Dedifferentiated amniotic fluid mesenchymal stem cell (primary cell): ENCODE measurements at regions not wholly inside any gene's neighbourhood (a gene's known extent, or its start where the extent isn't known, plus 50 kb on each side); places are given as distances from the start of the nearest gene placed in this dataset.

Experiments
- DNase-seq: peaks from one replicate; pipeline ENCODE4 v3.0.0-alpha.2; 2016; ENCODE audit errors: extremely low spot score

GRCh38 chr13:44273991-44274770, 99.4 kb upstream of the SERP2 start:
- DNase-seq = peak; percentile 71

- DNase-seq = no peak
These were observed 98.8 kb upstream of the SERP2 start for GRCh38 chr13:44274771-44275205.

- no peak for DNase-seq
These were observed 98.2 kb upstream of the SERP2 start for GRCh38 chr13:44275381-44275780.

- DNase-seq = no peak
These were observed 97.6 kb upstream of the SERP2 start for GRCh38 chr13:44276061-44276460.

GRCh38 chr13:44277459-44277858, 96.2 kb upstream of the SERP2 start:
- no peak for DNase-seq

- no peak for DNase-seq
These were observed 95.5 kb upstream of the SERP2 start for GRCh38 chr13:44278166-44278565.

GRCh38 chr13:44280456-44280855, 93.2 kb upstream of the SERP2 start:
- DNase-seq = no peak

- DNase-seq = no peak
These were observed 92.2 kb upstream of the SERP2 start for GRCh38 chr13:44281252-44282000.

GRCh38 chr13:44283600-44283999, 90.0 kb upstream of the SERP2 start:
- DNase-seq = no peak

- DNase-seq = no peak
These were observed 85.7 kb upstream of the SERP2 start for GRCh38 chr13:44287958-44288357.

- no peak for DNase-seq
These were observed 81.1 kb upstream of the SERP2 start for GRCh38 chr13:44292545-44292944.

- no peak for DNase-seq
These were observed 80.2 kb upstream of the SERP2 start for GRCh38 chr13:44293374-44293773.

GRCh38 chr13:44293908-44294735, 79.5 kb upstream of the SERP2 start:
- DNase-seq = peak; percentile 19

- DNase-seq = no peak
These were observed 78.7 kb upstream of the SERP2 start for GRCh38 chr13:44294876-44295275.

- DNase-seq = no peak
These were observed 76.8 kb upstream of the SERP2 start for GRCh38 chr13:44296856-44297255.

GRCh38 chr13:44298314-44298713, 75.3 kb upstream of the SERP2 start:
- DNase-seq = no peak

GRCh38 chr13:44299152-44299943, 74.3 kb upstream of the SERP2 start:
- no peak for DNase-seq

GRCh38 chr13:44300895-44301638, 72.6 kb upstream of the SERP2 start:
- no peak for DNase-seq

- no peak for DNase-seq
These were observed 72.0 kb upstream of the SERP2 start for GRCh38 chr13:44301639-44302015.

GRCh38 chr13:44302233-44302632, 71.4 kb upstream of the SERP2 start:
- no peak for DNase-seq
